ENCODE measurements at regions not wholly inside any gene's neighbourhood (a gene's known extent, or its start where the extent isn't known, plus 50 kb on each side); places are given as distances from the start of the nearest gene placed in this dataset.

- no peak for TF ChIP-seq CTCF (IDR thresholded peaks at IDR 0.05; ENCODE audit: low read depth, low read length, missing control alignments)
- no peak for DNase-seq
- Histone ChIP-seq H3K27ac (no peak overlapping the region), H3K27me3 (replicated peaks) (no peaks in the 10 kb centered on the region), H3K36me3 (replicated peaks) (no peaks in the 10 kb centered on the region), H3K4me3 (ENCODE audit: low read depth, low read length) (no peak overlapping the region)
- in situ Hi-C loops (cut with HindIII; ENCODE audit: low pct_ligation_motif_present, low sequenced_read_pairs) = no loop called here
These were observed 968.0 kb upstream of the FAM98A start for GRCh38 chr2:34567128-34567527.

- no peak for TF ChIP-seq CTCF (IDR thresholded peaks at IDR 0.05; ENCODE audit: low read depth, low read length, missing control alignments)
- no peak overlapping the region for H3K4me3 ChIP-seq (ENCODE audit: low read depth, low read length)
- H3K36me3 ChIP-seq (replicated peaks) = no peaks in the 10 kb centered on the region
- no peak overlapping the region for H3K27ac ChIP-seq
- in situ Hi-C loops (cut with HindIII; ENCODE audit: low pct_ligation_motif_present, low sequenced_read_pairs) = no loop called here
- DNase-seq = no peak
- H3K27me3 ChIP-seq (replicated peaks) = no peaks in the 10 kb centered on the region
These were observed 953.2 kb upstream of the FAM98A start for GRCh38 chr2:34552337-34552736.

- Histone ChIP-seq H3K27me3 (replicated peaks) (no peaks in the 10 kb centered on the region), H3K4me3 (ENCODE audit: low read depth, low read length) (no peak overlapping the region), H3K36me3 (replicated peaks) (no peaks in the 10 kb centered on the region), H3K27ac (no peak overlapping the region)
- DNase-seq = no peak
- TF ChIP-seq CTCF (IDR thresholded peaks at IDR 0.05; ENCODE audit: low read depth, low read length, missing control alignments) = no peak
- in situ Hi-C loops (cut with HindIII; ENCODE audit: low pct_ligation_motif_present, low sequenced_read_pairs) = no loop called here
These were observed 950.7 kb upstream of the FAM98A start for GRCh38 chr2:34549710-34550345.

GRCh38 chr2:34547900-34548299 is 948.8 kb upstream of the FAM98A start:
- TF ChIP-seq CTCF (IDR thresholded peaks at IDR 0.05; ENCODE audit: low read depth, low read length, missing control alignments) = no peak
- H3K4me3 ChIP-seq (ENCODE audit: low read depth, low read length) = no peak overlapping the region
- no peaks in the 10 kb centered on the region for H3K27me3 ChIP-seq (replicated peaks)
- H3K36me3 ChIP-seq (replicated peaks) = no peaks in the 10 kb centered on the region
- in situ Hi-C loops (cut with HindIII; ENCODE audit: low pct_ligation_motif_present, low sequenced_read_pairs) = no loop called here
- DNase-seq = no peak
- H3K27ac ChIP-seq = no peak overlapping the region

- no peak for DNase-seq
- TF ChIP-seq CTCF (IDR thresholded peaks at IDR 0.05; ENCODE audit: low read depth, low read length, missing control alignments) = no peak
- no peaks in the 10 kb centered on the region for H3K27me3 ChIP-seq (replicated peaks)
- H3K36me3 ChIP-seq (replicated peaks) = no peaks in the 10 kb centered on the region
- H3K27ac ChIP-seq = no peak overlapping the region
- H3K4me3 ChIP-seq (ENCODE audit: low read depth, low read length) = no peak overlapping the region
- in situ Hi-C loops (cut with HindIII; ENCODE audit: low pct_ligation_motif_present, low sequenced_read_pairs) = no loop called here
These were observed 948.2 kb upstream of the FAM98A start for GRCh38 chr2:34547340-34547739.

- in situ Hi-C loops (cut with HindIII; ENCODE audit: low pct_ligation_motif_present, low sequenced_read_pairs) = no loop called here
- H3K4me3 ChIP-seq (ENCODE audit: low read depth, low read length) = no peak overlapping the region
- DNase-seq = no peak
- TF ChIP-seq CTCF (IDR thresholded peaks at IDR 0.05; ENCODE audit: low read depth, low read length, missing control alignments) = no peak
- no peaks in the 10 kb centered on the region for H3K27me3 ChIP-seq (replicated peaks)
- H3K36me3 ChIP-seq (replicated peaks) = no peaks in the 10 kb centered on the region
- H3K27ac ChIP-seq = no peak overlapping the region
These were observed 946.5 kb upstream of the FAM98A start for GRCh38 chr2:34545486-34546136.

Data from brain microvascular endothelial cell (primary cell).